ENCODE measurements at regions not wholly inside any gene's neighbourhood (a gene's known extent, or its start where the extent isn't known, plus 50 kb on each side); places are given as distances from the start of the nearest gene placed in this dataset.

- TF ChIP-seq, protein P1, sequence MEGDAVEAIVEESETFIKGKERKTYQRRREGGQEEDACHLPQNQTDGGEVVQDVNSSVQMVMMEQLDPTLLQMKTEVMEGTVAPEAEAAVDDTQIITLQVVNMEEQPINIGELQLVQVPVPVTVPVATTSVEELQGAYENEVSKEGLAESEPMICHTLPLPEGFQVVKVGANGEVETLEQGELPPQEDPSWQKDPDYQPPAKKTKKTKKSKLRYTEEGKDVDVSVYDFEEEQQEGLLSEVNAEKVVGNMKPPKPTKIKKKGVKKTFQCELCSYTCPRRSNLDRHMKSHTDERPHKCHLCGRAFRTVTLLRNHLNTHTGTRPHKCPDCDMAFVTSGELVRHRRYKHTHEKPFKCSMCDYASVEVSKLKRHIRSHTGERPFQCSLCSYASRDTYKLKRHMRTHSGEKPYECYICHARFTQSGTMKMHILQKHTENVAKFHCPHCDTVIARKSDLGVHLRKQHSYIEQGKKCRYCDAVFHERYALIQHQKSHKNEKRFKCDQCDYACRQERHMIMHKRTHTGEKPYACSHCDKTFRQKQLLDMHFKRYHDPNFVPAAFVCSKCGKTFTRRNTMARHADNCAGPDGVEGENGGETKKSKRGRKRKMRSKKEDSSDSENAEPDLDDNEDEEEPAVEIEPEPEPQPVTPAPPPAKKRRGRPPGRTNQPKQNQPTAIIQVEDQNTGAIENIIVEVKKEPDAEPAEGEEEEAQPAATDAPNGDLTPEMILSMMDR (IDR thresholded peaks at IDR 0.05; ENCODE audit: low read depth, low read length): no peak
- TF ChIP-seq, protein P2, sequence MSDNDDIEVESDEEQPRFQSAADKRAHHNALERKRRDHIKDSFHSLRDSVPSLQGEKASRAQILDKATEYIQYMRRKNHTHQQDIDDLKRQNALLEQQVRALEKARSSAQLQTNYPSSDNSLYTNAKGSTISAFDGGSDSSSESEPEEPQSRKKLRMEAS (IDR thresholded peaks at IDR 0.05; ENCODE audit: low read depth, low read length): no peak
- TF ChIP-seq POLR2A (IDR thresholded peaks at IDR 0.05; ENCODE audit: extremely low read depth, insufficient read length): no peak
Measured at GRCh38 chr10:121337427-121337826, 260.8 kb downstream of the FGFR2 start.
